H9 (cell line): ENCODE measurements at regions not wholly inside any gene's neighbourhood (a gene's known extent, or its start where the extent isn't known, plus 50 kb on each side); places are given as distances from the start of the nearest gene placed in this dataset.
"Not testable (repeated sequence)": the region's sequence is repeated elsewhere in the genome, so short reads cannot be mapped to it uniquely, and the experiment has no call there.

Experiments used
- DNase-seq: peaks from one replicate; pipeline ENCODE4 v3.0.0-alpha.2; 2017
- H2AFZ ChIP-seq: one replicate; pipeline ENCODE4 v1.6.1; 2013; ENCODE audit warnings: mild to moderate bottlenecking, low read length, control low read depth, moderate library complexity
- H2AK5ac ChIP-seq: 2 replicates; pipeline ENCODE4 v1.6.1; 2013; ENCODE audit warnings: low read length, control low read depth, mixed read lengths; ENCODE audit not compliant: insufficient read length
- H2BK120ac ChIP-seq: one replicate; pipeline ENCODE4 v1.6.1; 2013; ENCODE audit warnings: low read depth, mild to moderate bottlenecking, low read length, control low read depth, inconsistent platforms; ENCODE audit not compliant: poor library complexity, severe bottlenecking
- H2BK12ac ChIP-seq: 2 replicates; pipeline ENCODE4 v1.6.1; 2013; ENCODE audit warnings: low read length, control low read depth, mixed read lengths, low read depth; ENCODE audit not compliant: insufficient read length
- H2BK15ac ChIP-seq: 2 replicates; pipeline ENCODE4 v1.6.1; 2013; ENCODE audit warnings: low read depth, low read length, control low read depth
- H2BK20ac ChIP-seq: one replicate; pipeline ENCODE4 v1.6.1; 2013; ENCODE audit warnings: low read depth, mild to moderate bottlenecking, low read length, control low read depth, inconsistent platforms; ENCODE audit not compliant: poor library complexity, severe bottlenecking
- H2BK5ac ChIP-seq: 2 replicates; pipeline ENCODE4 v1.6.1; 2013; ENCODE audit warnings: low read length, control low read depth, mixed read lengths; ENCODE audit not compliant: insufficient read length
- H3K14ac ChIP-seq: 2 replicates; pipeline ENCODE4 v1.6.1; 2013; ENCODE audit warnings: low read length, control low read depth; ENCODE audit not compliant: insufficient read depth
- H3K18ac ChIP-seq: 2 replicates; pipeline ENCODE4 v1.6.1; 2013; ENCODE audit warnings: low read depth, mild to moderate bottlenecking, mixed read lengths, low read length, control low read depth; ENCODE audit not compliant: insufficient read length
- H3K23ac ChIP-seq: 2 replicates; pipeline ENCODE4 v1.6.1; 2013; ENCODE audit warnings: low read length, control low read depth, mixed read lengths, low read depth; ENCODE audit not compliant: insufficient read length
- H3K23me2 ChIP-seq: 2 replicates; pipeline ENCODE4 v1.6.1; 2013; ENCODE audit warnings: low read depth, mild to moderate bottlenecking, mixed read lengths, low read length, control low read depth; ENCODE audit not compliant: insufficient read length, poor library complexity, severe bottlenecking
- H3K27ac ChIP-seq: 2 replicates; pipeline ENCODE4 v1.5.1; 2013; ENCODE audit warnings: low read length, control low read depth, mixed read lengths, low read depth; ENCODE audit not compliant: insufficient read length
- H3K27me3 ChIP-seq: 2 replicates; pipeline ENCODE4 v1.6.1; 2013; ENCODE audit warnings: low read length, control low read depth, inconsistent platforms; ENCODE audit not compliant: insufficient read depth
- H3K4ac ChIP-seq: 2 replicates; pipeline ENCODE4 v1.6.1; 2013; ENCODE audit warnings: low read depth, mild to moderate bottlenecking, control low read depth, inconsistent platforms, low read length, moderate library complexity
- H3K4me1 ChIP-seq: 2 replicates; pipeline ENCODE4 v1.6.1; 2013; ENCODE audit warnings: low read length, control low read depth, inconsistent platforms; ENCODE audit not compliant: insufficient read depth
- H3K4me2 ChIP-seq: 2 replicates; pipeline ENCODE4 v1.6.1; 2013; ENCODE audit warnings: low read length, control low read depth, mixed read lengths; ENCODE audit not compliant: insufficient read length, insufficient read depth
- H3K56ac ChIP-seq: 2 replicates; pipeline ENCODE4 v1.6.1; 2013; ENCODE audit warnings: low read depth, mild to moderate bottlenecking, mixed read lengths, low read length, control low read depth; ENCODE audit not compliant: insufficient read length
- H3K79me1 ChIP-seq: 2 replicates; pipeline ENCODE4 v1.6.1; 2013; ENCODE audit warnings: low read depth, mild to moderate bottlenecking, moderate library complexity, low read length, control low read depth, inconsistent platforms; ENCODE audit not compliant: insufficient read depth, poor library complexity, severe bottlenecking
- H3K79me2 ChIP-seq: 2 replicates; pipeline ENCODE4 v1.6.1; 2013; ENCODE audit warnings: low read length, control low read depth, inconsistent platforms; ENCODE audit not compliant: insufficient read depth
- H3K9ac ChIP-seq: 2 replicates; pipeline ENCODE4 v1.6.1; 2013; ENCODE audit warnings: low read length, control low read depth, mixed read lengths; ENCODE audit not compliant: insufficient read length; ENCODE audit errors: extremely low read depth
- H3K9me3 ChIP-seq: one replicate; pipeline ENCODE4 v1.6.1; 2013; ENCODE audit warnings: low read depth, low read length, inconsistent platforms; ENCODE audit not compliant: control insufficient read depth
- H3T11ph ChIP-seq: one replicate; pipeline ENCODE4 v1.6.1; 2013; ENCODE audit warnings: mild to moderate bottlenecking, low read length, control low read depth, inconsistent platforms
- H4K20me1 ChIP-seq: one replicate; pipeline ENCODE4 v1.6.1; 2013; ENCODE audit not compliant: control insufficient read depth, insufficient read length, insufficient read depth
- H4K5ac ChIP-seq: 2 replicates; pipeline ENCODE4 v1.6.1; 2013; ENCODE audit warnings: low read depth, mild to moderate bottlenecking, mixed read lengths, low read length, control low read depth; ENCODE audit not compliant: insufficient read length
- H4K8ac ChIP-seq: replicated peaks from 2 replicates; pipeline ENCODE4 v1.6.1; 2013; ENCODE audit warnings: low read length, control low read depth, mixed read lengths, low read depth; ENCODE audit not compliant: insufficient read length
- H4K91ac ChIP-seq: 2 replicates; pipeline ENCODE4 v1.6.1; 2013; ENCODE audit warnings: low read depth, mild to moderate bottlenecking, moderate library complexity, mixed read lengths, low read length, control low read depth; ENCODE audit not compliant: insufficient read length
- H3K27ac Mint-ChIP-seq, 3 experiments: 2 replicates in 2 of 3; 3 replicates in 1 of 3; pipeline ENCODE4 v1.8.0; 2020 to 2021; ENCODE audit warnings: mixed read lengths in 3 of 3, mild to moderate bottlenecking in 1 of 3, moderate library complexity in 1 of 3
- H3K27me3 Mint-ChIP-seq: 2 replicates; pipeline ENCODE4 v1.8.0; 2021; ENCODE audit warnings: low read depth, mild to moderate bottlenecking, moderate library complexity, mixed read lengths
- H3K36me3 Mint-ChIP-seq, 3 experiments: 2 replicates in 2 of 3; 3 replicates in 1 of 3; pipeline ENCODE4 v1.8.0; 2020 to 2021; ENCODE audit warnings: low read depth in 3 of 3, mixed read lengths in 3 of 3; ENCODE audit not compliant: insufficient read depth in 1 of 3
- H3K4me1 Mint-ChIP-seq, 2 experiments: 2 replicates each; pipeline ENCODE4 v1.8.0; 2020; ENCODE audit warnings: mixed read lengths in 2 of 2
- H3K4me3 Mint-ChIP-seq, 2 experiments: 2 replicates in 1 of 2; 3 replicates in 1 of 2; pipeline ENCODE4 v1.8.0; 2020 to 2021; ENCODE audit warnings: mild to moderate bottlenecking in 2 of 2, mixed read lengths in 2 of 2, moderate library complexity in 1 of 2
- H3K9me3 Mint-ChIP-seq, 2 experiments: 2 replicates in 1 of 2; 3 replicates in 1 of 2; pipeline ENCODE4 v1.8.0; 2020; ENCODE audit warnings: mild to moderate bottlenecking in 2 of 2, mixed read lengths in 2 of 2, moderate library complexity in 1 of 2
- WGBS: extraction: QIAGEN DNeasy Blood & Tissue Kit; methylation state at CpG from one replicate; pipeline ENCODE4 v1.1.7; 2013; ENCODE audit warnings: missing lambda C conversion rate, low lambda C conversion rate, mixed read lengths; ENCODE audit not compliant: insufficient read length; ENCODE audit errors: extremely low coverage; 5-methylcytosine and 5-hydroxymethylcytosine counted together
- TF ChIP-seq, protein P1 (sequence below): fragments of 200-600 bp; sonication (generic); conservative IDR thresholded peaks from 3 replicates; pipeline ENCODE4 v1.8.0; 2021; ENCODE audit warnings: antibody characterized with exemption, mild to moderate bottlenecking

DNA sequence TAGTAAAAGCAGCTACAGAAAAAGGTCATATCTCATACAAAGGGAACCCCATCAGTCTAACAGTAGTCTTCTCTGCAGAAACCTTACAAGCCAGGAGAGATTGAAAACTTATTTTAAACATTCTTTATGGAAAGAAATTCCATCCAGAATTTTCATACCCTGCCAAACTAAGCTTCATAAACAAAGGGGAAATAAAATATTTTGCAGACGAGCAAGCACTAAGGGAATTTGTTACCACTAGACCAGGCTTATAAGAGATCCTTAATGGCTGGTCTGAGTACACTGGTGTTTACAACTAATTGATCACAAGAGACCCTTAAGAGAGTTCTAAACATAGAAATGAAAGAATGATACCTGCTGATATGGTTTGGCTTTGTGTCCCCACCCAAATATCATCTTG is 128.6 kb upstream of the TNFSF11 start:
- no peak overlapping the region for H2BK5ac ChIP-seq
- H4K8ac ChIP-seq, result no peak overlapping the region
- H3K79me1 ChIP-seq, result no peaks in the 10 kb centered on the region
- H4K20me1 ChIP-seq, result no peaks in the 10 kb centered on the region
- H3K56ac ChIP-seq, result no peak overlapping the region
- peaks cover 50 to 53% of the 10 kb centered on the region in 2 experiments for H3K9me3 Mint-ChIP-seq
- H3K4ac ChIP-seq, result no peak overlapping the region
- H3K9ac ChIP-seq, result no peak overlapping the region
- H3K14ac ChIP-seq, result no peak overlapping the region
- peaks cover 7% of the 10 kb centered on the region in 2 experiments; a peak in 3 of 4 replicates for H3K4me1 Mint-ChIP-seq
- H3K9me3 ChIP-seq, result peaks cover 6% of the 10 kb centered on the region
- no peak overlapping the region for H2BK20ac ChIP-seq
- H3K23ac ChIP-seq, result no peak overlapping the region
- H3K4me3 Mint-ChIP-seq, result no peak overlapping the region
- WGBS, result no CpG with 5 or more reads among the region's 1 CpG
- H3K27me3 ChIP-seq, result no peaks in the 10 kb centered on the region
- H3K27ac Mint-ChIP-seq, result no peak overlapping the region
- H4K5ac ChIP-seq, result no peak overlapping the region
- H3K36me3 Mint-ChIP-seq, result peaks cover 14 to 42% (median 35%) of the 10 kb centered on the region in 3 experiments
- H3K4me1 ChIP-seq, result no peaks in the 10 kb centered on the region
- H2BK120ac ChIP-seq, result no peak overlapping the region
- no peak overlapping the region for H3K18ac ChIP-seq
- H3T11ph ChIP-seq, result no peak overlapping the region
- H2AFZ ChIP-seq, result no peak overlapping the region
- no peaks in the 10 kb centered on the region for H3K23me2 ChIP-seq
- no peak overlapping the region for H3K4me2 ChIP-seq
- H3K27me3 Mint-ChIP-seq, result no peaks in the 10 kb centered on the region; the same call in 1 of the 2 replicates
- no peak overlapping the region for H4K91ac ChIP-seq
- no peak overlapping the region for H2AK5ac ChIP-seq
- H3K79me2 ChIP-seq, result no peaks in the 10 kb centered on the region
- no peak overlapping the region for H3K27ac ChIP-seq
- H2BK12ac ChIP-seq, result no peak overlapping the region
- TF ChIP-seq, protein P1, sequence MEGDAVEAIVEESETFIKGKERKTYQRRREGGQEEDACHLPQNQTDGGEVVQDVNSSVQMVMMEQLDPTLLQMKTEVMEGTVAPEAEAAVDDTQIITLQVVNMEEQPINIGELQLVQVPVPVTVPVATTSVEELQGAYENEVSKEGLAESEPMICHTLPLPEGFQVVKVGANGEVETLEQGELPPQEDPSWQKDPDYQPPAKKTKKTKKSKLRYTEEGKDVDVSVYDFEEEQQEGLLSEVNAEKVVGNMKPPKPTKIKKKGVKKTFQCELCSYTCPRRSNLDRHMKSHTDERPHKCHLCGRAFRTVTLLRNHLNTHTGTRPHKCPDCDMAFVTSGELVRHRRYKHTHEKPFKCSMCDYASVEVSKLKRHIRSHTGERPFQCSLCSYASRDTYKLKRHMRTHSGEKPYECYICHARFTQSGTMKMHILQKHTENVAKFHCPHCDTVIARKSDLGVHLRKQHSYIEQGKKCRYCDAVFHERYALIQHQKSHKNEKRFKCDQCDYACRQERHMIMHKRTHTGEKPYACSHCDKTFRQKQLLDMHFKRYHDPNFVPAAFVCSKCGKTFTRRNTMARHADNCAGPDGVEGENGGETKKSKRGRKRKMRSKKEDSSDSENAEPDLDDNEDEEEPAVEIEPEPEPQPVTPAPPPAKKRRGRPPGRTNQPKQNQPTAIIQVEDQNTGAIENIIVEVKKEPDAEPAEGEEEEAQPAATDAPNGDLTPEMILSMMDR, result no peak
- DNase-seq, result no peak
- no peak overlapping the region for H2BK15ac ChIP-seq

DNA sequence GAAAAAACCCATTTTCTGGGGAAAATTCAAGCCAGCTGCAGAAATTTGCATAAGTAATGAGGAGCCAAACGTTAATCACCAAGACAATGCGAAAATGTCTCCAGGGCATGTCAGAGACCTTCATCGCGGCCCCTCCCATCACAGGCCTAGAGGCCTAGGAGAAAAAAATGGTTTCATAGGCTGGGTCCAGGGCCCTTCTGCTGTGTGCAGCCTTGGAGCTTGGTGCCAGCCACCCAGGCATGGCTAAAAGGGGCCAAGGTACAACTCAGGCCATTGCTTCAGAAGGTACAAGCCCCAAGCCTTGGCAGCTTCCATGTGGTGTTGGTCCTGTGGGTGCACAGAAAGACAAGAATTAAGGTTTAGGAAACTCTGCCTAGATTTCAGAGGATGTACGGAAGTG is 127.4 kb upstream of the TNFSF11 start:
- not testable (repeated sequence) for DNase-seq, H2BK20ac ChIP-seq, H4K5ac ChIP-seq, H3K4me1 Mint-ChIP-seq, H3K9me3 ChIP-seq, H3K27me3 Mint-ChIP-seq, H3K56ac ChIP-seq, H2BK120ac ChIP-seq, H4K20me1 ChIP-seq, H3K18ac ChIP-seq, H3T11ph ChIP-seq, H2BK5ac ChIP-seq, H2AFZ ChIP-seq, H2BK15ac ChIP-seq, H3K4me1 ChIP-seq, H2AK5ac ChIP-seq, H3K23me2 ChIP-seq, H3K14ac ChIP-seq, H3K27ac ChIP-seq, H3K27ac Mint-ChIP-seq, H3K4me3 Mint-ChIP-seq, H4K8ac ChIP-seq, H3K23ac ChIP-seq, H3K9ac ChIP-seq, H2BK12ac ChIP-seq, H3K79me2 ChIP-seq, H3K4ac ChIP-seq, H3K4me2 ChIP-seq, H4K91ac ChIP-seq, H3K79me1 ChIP-seq, H3K27me3 ChIP-seq
- Mint-ChIP-seq H3K36me3 (peaks cover 14 to 41% (median 35%) of the 10 kb centered on the region in 3 experiments), H3K9me3 (peaks cover 50 to 53% of the 10 kb centered on the region in 2 experiments)
- WGBS, result no CpG with 5 or more reads among the region's 5 CpGs
